H1 (cell line): ENCODE measurements at regions not wholly inside any gene's neighbourhood (a gene's known extent, or its start where the extent isn't known, plus 50 kb on each side); places are given as distances from the start of the nearest gene placed in this dataset.

Experiments used
- CEBPB ChIP-seq: IDR thresholded peaks from 2 replicates; pipeline ENCODE4 v1.6.1; 2012; ENCODE audit warnings: low read depth, low read length
- CHD7 ChIP-seq: fragments of 300-600 bp; sonication (generic); IDR thresholded peaks from 2 replicates; pipeline ENCODE4 v1.7.1; 2012; ENCODE audit warnings: low read length, moderate library complexity, mild to moderate bottlenecking, inconsistent platforms; ENCODE audit not compliant: insufficient replicate concordance
- CTBP2 ChIP-seq: IDR thresholded peaks from 2 replicates; pipeline ENCODE4 v1.7.0; 2011; ENCODE audit warnings: borderline replicate concordance, mild to moderate bottlenecking, moderate library complexity, mixed read lengths, low read length; ENCODE audit not compliant: insufficient read depth, insufficient read length
- EZH2 ChIP-seq: fragments of 200-600 bp; sonication (generic); IDR thresholded peaks from 2 replicates; pipeline ENCODE4 v1.7.1; 2012; ENCODE audit warnings: low read depth, mild to moderate bottlenecking, moderate library complexity, low read length, inconsistent platforms; ENCODE audit not compliant: severe bottlenecking
- GABPA ChIP-seq: IDR thresholded peaks from 2 replicates; pipeline ENCODE4 v1.6.1; 2011; ENCODE audit warnings: mild to moderate bottlenecking, low read length, moderate library complexity, borderline replicate concordance; ENCODE audit not compliant: insufficient read depth
- JUND ChIP-seq: IDR thresholded peaks from 2 replicates; pipeline ENCODE4 v1.6.1; 2011; ENCODE audit warnings: mild to moderate bottlenecking, improper control_type of control experiment, low read length
- MAFK ChIP-seq: IDR thresholded peaks from 2 replicates; pipeline ENCODE4 v1.6.1; 2012; ENCODE audit warnings: low read depth, mild to moderate bottlenecking, improper control_type of control experiment, low read length
- NRF1 ChIP-seq: IDR thresholded peaks from 2 replicates; pipeline ENCODE4 v1.6.1; 2011; ENCODE audit warnings: mild to moderate bottlenecking, low read depth, low read length, improper control_type of control experiment
- TF ChIP-seq, protein P1 (sequence below): IDR thresholded peaks from 2 replicates; pipeline ENCODE4 v1.6.1; 2012; ENCODE audit warnings: inconsistent platforms

- TF ChIP-seq CHD7, result no peak
- no peak for TF ChIP-seq MAFK
- TF ChIP-seq EZH2, result no peak
- TF ChIP-seq, protein P1, sequence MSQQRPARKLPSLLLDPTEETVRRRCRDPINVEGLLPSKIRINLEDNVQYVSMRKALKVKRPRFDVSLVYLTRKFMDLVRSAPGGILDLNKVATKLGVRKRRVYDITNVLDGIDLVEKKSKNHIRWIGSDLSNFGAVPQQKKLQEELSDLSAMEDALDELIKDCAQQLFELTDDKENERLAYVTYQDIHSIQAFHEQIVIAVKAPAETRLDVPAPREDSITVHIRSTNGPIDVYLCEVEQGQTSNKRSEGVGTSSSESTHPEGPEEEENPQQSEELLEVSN, result no peak
- no peak for TF ChIP-seq CEBPB
- no peak for TF ChIP-seq GABPA
- no peak for TF ChIP-seq NRF1
- TF ChIP-seq JUND, result no peak
- TF ChIP-seq CTBP2, result no peak
Observed at GRCh38 chr7:49692516-49692915, 80.9 kb upstream of the VWC2 start (continued).
